ENCODE measurements at regions not wholly inside any gene's neighbourhood (a gene's known extent, or its start where the extent isn't known, plus 50 kb on each side); places are given as distances from the start of the nearest gene placed in this dataset.

GRCh38 chr7:45235905-45236304, 78.3 kb downstream of the RAMP3 start:
- TF ChIP-seq ZBTB7A (IDR thresholded peaks at IDR 0.05; ENCODE audit: low read depth), result no peak
- TF ChIP-seq, protein P1, sequence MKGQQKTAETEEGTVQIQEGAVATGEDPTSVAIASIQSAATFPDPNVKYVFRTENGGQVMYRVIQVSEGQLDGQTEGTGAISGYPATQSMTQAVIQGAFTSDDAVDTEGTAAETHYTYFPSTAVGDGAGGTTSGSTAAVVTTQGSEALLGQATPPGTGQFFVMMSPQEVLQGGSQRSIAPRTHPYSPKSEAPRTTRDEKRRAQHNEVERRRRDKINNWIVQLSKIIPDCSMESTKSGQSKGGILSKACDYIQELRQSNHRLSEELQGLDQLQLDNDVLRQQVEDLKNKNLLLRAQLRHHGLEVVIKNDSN (IDR thresholded peaks at IDR 0.05), result no peak

- TF ChIP-seq TCF12 (IDR thresholded peaks at IDR 0.05; ENCODE audit: low read depth), result no peak
- TF ChIP-seq REST (IDR thresholded peaks at IDR 0.05; ENCODE audit: low read depth), result no peak
- no peak for TF ChIP-seq FOXM1 (IDR thresholded peaks at IDR 0.05; ENCODE audit: borderline replicate concordance, low read depth)
- no peak for TF ChIP-seq EGR1 (IDR thresholded peaks at IDR 0.05)
- no peak for TF ChIP-seq NFIC (IDR thresholded peaks at IDR 0.05)
- no peak for TF ChIP-seq TAF1 (IDR thresholded peaks at IDR 0.05; ENCODE audit: low read depth)
- TF ChIP-seq RAD21 (IDR thresholded peaks at IDR 0.05; ENCODE audit: low read depth), result no peak
- TF ChIP-seq, protein P1 (IDR thresholded peaks at IDR 0.05), result no peak
- no peak for TF ChIP-seq ZBTB7A (IDR thresholded peaks at IDR 0.05; ENCODE audit: low read depth)
- no peak for TF ChIP-seq CREB1 (IDR thresholded peaks at IDR 0.05; ENCODE audit: low read depth)
Observed at GRCh38 chr7:45236666-45237065, 79.1 kb downstream of the RAMP3 start.

- TF ChIP-seq MAX (IDR thresholded peaks at IDR 0.05) (no peak), TAF1 (IDR thresholded peaks at IDR 0.05; ENCODE audit: low read depth) (no peak), RAD21 (IDR thresholded peaks at IDR 0.05; ENCODE audit: low read depth) (no peak), CREB1 (IDR thresholded peaks at IDR 0.05; ENCODE audit: low read depth) (no peak), NFIC (IDR thresholded peaks at IDR 0.05) (no peak), CEBPB (IDR thresholded peaks at IDR 0.05) (no peak), REST (IDR thresholded peaks at IDR 0.05; ENCODE audit: low read depth) (no peak), ZBTB7A (IDR thresholded peaks at IDR 0.05; ENCODE audit: low read depth) (no peak), TEAD4 (IDR thresholded peaks at IDR 0.05) (no peak), YY1 (IDR thresholded peaks at IDR 0.05; ENCODE audit: low read depth) (no peak), EP300 (IDR thresholded peaks at IDR 0.05; ENCODE audit: borderline replicate concordance) (no peak), FOXM1 (IDR thresholded peaks at IDR 0.05; ENCODE audit: borderline replicate concordance, low read depth) (no peak), EGR1 (IDR thresholded peaks at IDR 0.05) (no peak), TCF12 (IDR thresholded peaks at IDR 0.05; ENCODE audit: low read depth) (no peak)
- TF ChIP-seq, protein P1 (IDR thresholded peaks at IDR 0.05), result no peak
Observed at GRCh38 chr7:45237788-45238461, 80.3 kb downstream of the RAMP3 start.

DNA sequence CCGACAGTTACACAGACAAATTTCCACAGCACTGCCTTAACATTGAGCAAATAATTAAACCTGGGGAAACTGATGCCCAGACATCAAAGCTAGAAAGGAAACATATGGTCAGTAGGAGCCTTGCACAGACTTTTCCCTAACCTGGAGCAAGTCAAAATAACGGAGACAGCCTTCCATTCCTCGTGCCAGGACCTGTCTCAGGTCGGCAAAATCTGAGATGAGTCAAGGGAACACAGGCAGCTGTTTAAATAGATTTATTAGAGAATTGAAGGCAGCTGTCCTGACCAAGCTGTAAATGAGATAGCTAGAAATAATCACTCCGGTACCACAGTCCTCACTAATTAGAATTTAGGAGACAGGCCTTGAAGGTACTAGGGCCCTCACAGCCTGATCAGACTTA, 81.2 kb downstream of the RAMP3 start:
- no peak for TF ChIP-seq YY1 (IDR thresholded peaks at IDR 0.05; ENCODE audit: low read depth)
- TF ChIP-seq CEBPB (IDR thresholded peaks at IDR 0.05), result no peak
- no peak for TF ChIP-seq TEAD4 (IDR thresholded peaks at IDR 0.05)
- no peak for TF ChIP-seq TAF1 (IDR thresholded peaks at IDR 0.05; ENCODE audit: low read depth)
- TF ChIP-seq REST (IDR thresholded peaks at IDR 0.05; ENCODE audit: low read depth), result no peak
- TF ChIP-seq, protein P1 (IDR thresholded peaks at IDR 0.05), result no peak
- TF ChIP-seq EGR1 (IDR thresholded peaks at IDR 0.05), result no peak
- no peak for TF ChIP-seq CREB1 (IDR thresholded peaks at IDR 0.05; ENCODE audit: low read depth)
- no peak for TF ChIP-seq ZBTB7A (IDR thresholded peaks at IDR 0.05; ENCODE audit: low read depth)
- no peak for TF ChIP-seq FOXM1 (IDR thresholded peaks at IDR 0.05; ENCODE audit: borderline replicate concordance, low read depth)
- TF ChIP-seq EP300 (IDR thresholded peaks at IDR 0.05; ENCODE audit: borderline replicate concordance), result no peak

Data from Ishikawa (cell line).